H1 (cell line): ENCODE measurements at regions not wholly inside any gene's neighbourhood (a gene's known extent, or its start where the extent isn't known, plus 50 kb on each side); places are given as distances from the start of the nearest gene placed in this dataset.

Experiments used
- NANOG ChIP-seq: IDR thresholded peaks from 2 replicates; pipeline ENCODE4 v1.6.1; 2011; ENCODE audit warnings: low read length, low read depth, mild to moderate bottlenecking, inconsistent platforms; ENCODE audit not compliant: insufficient read depth, poor library complexity, severe bottlenecking
- POLR2A ChIP-seq, 2 experiments: IDR thresholded peaks; 1 replicate in 1 of 2; 2 replicates in 1 of 2; pipeline ENCODE4 v1.6.1; 2011; ENCODE audit warnings: low read depth in 2 of 2, low read length in 2 of 2, mild to moderate bottlenecking in 2 of 2; ENCODE audit errors: control extremely low read depth in 1 of 2
- SP1 ChIP-seq: IDR thresholded peaks from 2 replicates; pipeline ENCODE4 v1.6.1; 2011; ENCODE audit warnings: low read depth, low read length
- TCF12 ChIP-seq: IDR thresholded peaks from 2 replicates; pipeline ENCODE4 v1.6.1; 2011; ENCODE audit warnings: low read depth, mild to moderate bottlenecking, low read length
- TF ChIP-seq, protein P1 (sequence below): fragments of 300-600 bp; sonication (generic); IDR thresholded peaks from 2 replicates; pipeline ENCODE4 v1.7.1; 2012; ENCODE audit warnings: low read length, moderate library complexity, mild to moderate bottlenecking, inconsistent platforms; ENCODE audit not compliant: insufficient replicate concordance

DNA sequence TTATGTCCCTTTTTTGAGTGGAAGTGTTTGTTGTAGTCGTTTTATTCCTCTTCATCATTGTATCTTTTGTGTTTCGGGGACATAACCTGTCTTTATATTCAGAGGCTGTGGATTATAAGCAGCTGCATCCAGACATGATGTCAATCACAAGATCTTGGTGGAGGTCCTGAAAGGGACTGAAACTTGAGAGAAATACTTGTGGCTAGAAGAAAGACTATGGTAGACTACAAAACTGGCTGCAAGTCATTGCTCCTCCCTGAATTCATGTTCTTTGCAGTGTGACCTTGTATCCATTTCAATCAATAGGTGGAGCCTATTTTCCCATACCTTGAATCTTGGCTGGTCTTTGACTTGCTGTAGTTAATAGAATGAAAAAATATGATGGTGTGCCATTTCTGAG, 442.4 kb upstream of the PLXNA2 start (continued):
- TF ChIP-seq, protein P1, sequence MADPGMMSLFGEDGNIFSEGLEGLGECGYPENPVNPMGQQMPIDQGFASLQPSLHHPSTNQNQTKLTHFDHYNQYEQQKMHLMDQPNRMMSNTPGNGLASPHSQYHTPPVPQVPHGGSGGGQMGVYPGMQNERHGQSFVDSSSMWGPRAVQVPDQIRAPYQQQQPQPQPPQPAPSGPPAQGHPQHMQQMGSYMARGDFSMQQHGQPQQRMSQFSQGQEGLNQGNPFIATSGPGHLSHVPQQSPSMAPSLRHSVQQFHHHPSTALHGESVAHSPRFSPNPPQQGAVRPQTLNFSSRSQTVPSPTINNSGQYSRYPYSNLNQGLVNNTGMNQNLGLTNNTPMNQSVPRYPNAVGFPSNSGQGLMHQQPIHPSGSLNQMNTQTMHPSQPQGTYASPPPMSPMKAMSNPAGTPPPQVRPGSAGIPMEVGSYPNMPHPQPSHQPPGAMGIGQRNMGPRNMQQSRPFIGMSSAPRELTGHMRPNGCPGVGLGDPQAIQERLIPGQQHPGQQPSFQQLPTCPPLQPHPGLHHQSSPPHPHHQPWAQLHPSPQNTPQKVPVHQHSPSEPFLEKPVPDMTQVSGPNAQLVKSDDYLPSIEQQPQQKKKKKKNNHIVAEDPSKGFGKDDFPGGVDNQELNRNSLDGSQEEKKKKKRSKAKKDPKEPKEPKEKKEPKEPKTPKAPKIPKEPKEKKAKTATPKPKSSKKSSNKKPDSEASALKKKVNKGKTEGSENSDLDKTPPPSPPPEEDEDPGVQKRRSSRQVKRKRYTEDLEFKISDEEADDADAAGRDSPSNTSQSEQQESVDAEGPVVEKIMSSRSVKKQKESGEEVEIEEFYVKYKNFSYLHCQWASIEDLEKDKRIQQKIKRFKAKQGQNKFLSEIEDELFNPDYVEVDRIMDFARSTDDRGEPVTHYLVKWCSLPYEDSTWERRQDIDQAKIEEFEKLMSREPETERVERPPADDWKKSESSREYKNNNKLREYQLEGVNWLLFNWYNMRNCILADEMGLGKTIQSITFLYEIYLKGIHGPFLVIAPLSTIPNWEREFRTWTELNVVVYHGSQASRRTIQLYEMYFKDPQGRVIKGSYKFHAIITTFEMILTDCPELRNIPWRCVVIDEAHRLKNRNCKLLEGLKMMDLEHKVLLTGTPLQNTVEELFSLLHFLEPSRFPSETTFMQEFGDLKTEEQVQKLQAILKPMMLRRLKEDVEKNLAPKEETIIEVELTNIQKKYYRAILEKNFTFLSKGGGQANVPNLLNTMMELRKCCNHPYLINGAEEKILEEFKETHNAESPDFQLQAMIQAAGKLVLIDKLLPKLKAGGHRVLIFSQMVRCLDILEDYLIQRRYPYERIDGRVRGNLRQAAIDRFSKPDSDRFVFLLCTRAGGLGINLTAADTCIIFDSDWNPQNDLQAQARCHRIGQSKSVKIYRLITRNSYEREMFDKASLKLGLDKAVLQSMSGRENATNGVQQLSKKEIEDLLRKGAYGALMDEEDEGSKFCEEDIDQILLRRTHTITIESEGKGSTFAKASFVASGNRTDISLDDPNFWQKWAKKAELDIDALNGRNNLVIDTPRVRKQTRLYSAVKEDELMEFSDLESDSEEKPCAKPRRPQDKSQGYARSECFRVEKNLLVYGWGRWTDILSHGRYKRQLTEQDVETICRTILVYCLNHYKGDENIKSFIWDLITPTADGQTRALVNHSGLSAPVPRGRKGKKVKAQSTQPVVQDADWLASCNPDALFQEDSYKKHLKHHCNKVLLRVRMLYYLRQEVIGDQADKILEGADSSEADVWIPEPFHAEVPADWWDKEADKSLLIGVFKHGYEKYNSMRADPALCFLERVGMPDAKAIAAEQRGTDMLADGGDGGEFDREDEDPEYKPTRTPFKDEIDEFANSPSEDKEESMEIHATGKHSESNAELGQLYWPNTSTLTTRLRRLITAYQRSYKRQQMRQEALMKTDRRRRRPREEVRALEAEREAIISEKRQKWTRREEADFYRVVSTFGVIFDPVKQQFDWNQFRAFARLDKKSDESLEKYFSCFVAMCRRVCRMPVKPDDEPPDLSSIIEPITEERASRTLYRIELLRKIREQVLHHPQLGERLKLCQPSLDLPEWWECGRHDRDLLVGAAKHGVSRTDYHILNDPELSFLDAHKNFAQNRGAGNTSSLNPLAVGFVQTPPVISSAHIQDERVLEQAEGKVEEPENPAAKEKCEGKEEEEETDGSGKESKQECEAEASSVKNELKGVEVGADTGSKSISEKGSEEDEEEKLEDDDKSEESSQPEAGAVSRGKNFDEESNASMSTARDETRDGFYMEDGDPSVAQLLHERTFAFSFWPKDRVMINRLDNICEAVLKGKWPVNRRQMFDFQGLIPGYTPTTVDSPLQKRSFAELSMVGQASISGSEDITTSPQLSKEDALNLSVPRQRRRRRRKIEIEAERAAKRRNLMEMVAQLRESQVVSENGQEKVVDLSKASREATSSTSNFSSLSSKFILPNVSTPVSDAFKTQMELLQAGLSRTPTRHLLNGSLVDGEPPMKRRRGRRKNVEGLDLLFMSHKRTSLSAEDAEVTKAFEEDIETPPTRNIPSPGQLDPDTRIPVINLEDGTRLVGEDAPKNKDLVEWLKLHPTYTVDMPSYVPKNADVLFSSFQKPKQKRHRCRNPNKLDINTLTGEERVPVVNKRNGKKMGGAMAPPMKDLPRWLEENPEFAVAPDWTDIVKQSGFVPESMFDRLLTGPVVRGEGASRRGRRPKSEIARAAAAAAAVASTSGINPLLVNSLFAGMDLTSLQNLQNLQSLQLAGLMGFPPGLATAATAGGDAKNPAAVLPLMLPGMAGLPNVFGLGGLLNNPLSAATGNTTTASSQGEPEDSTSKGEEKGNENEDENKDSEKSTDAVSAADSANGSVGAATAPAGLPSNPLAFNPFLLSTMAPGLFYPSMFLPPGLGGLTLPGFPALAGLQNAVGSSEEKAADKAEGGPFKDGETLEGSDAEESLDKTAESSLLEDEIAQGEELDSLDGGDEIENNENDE: no peak
- no peak for TF ChIP-seq TCF12
- no peak for TF ChIP-seq POLR2A (IDR thresholded peaks at IDR 0.05; ENCODE audit: control extremely low read depth in 1 of 2, low read depth in 2 of 2, low read length in 2 of 2)
- TF ChIP-seq NANOG: no peak
- TF ChIP-seq SP1: no peak
